A549 (cell line): ENCODE measurements at regions not wholly inside any gene's neighbourhood (a gene's known extent, or its start where the extent isn't known, plus 50 kb on each side); places are given as distances from the start of the nearest gene placed in this dataset.

Experiments used
- ATAC-seq, 2 experiments: fragments of 200-7000 bp in 1 of 2; fragments of >200 bp in 1 of 2; cut with Nextera tagmentation in 1 of 2; cut with Tn5 transposase in 1 of 2; 3 replicates each; pipeline versions ENCODE4 v1.8.0 to v1.9.1; 2018 to 2020; ENCODE audit warnings: mild to moderate bottlenecking in 1 of 2, moderate library complexity in 1 of 2
- CTCF ChIA-PET: fragments of 300-600 bp; sonication (Branson Sonifier 250); formaldehyde crosslinking; extraction: SDS; loops from one replicate; lab custom pipeline; 2021; ENCODE audit warnings: antibody characterized with exemption, inconsistent platforms; lab: Yijun Ruan, JAX
- POLR2A ChIA-PET: fragments of 350-600 bp; formaldehyde crosslinking; extraction: SDS; loops from one replicate; lab custom pipeline; 2021; ENCODE audit warnings: antibody characterized with exemption, inconsistent platforms; lab: Yijun Ruan, JAX
- DNase-seq, 2 experiments: peaks; one replicate each; pipeline versions ENCODE4 v3.0.0 to v3.0.0-alpha.2; 2011 to 2016; ENCODE audit warnings: low read depth in 1 of 2, low spot score in 1 of 2
- FAIRE-seq: peaks from 2 replicates; lab custom pipeline; 2011; peaks lifted over from hg19 to GRCh38; lab: Jason Lieb, UNC
- H3K27ac ChIP-seq, 2 experiments: fragments of >200 bp; sonication (Bioruptor Twin); formaldehyde crosslinking; 3 replicates each; pipeline ENCODE4 v1.5.1; 2016 to 2017
- H3K4me1 ChIP-seq: fragments of >200 bp; sonication (Bioruptor Twin); formaldehyde crosslinking; 3 replicates; pipeline ENCODE4 v1.6.1; 2016
- H3K4me2 ChIP-seq: fragments of >200 bp; sonication (Bioruptor Twin); formaldehyde crosslinking; 3 replicates; pipeline ENCODE4 v1.6.1; 2016
- H3K4me3 ChIP-seq: fragments of >200 bp; sonication (Bioruptor Twin); formaldehyde crosslinking; 3 replicates; pipeline ENCODE4 v1.5.1; 2016
- H3K9me3 ChIP-seq: fragments of >200 bp; sonication (Bioruptor Twin); formaldehyde crosslinking; 3 replicates; pipeline ENCODE4 v1.6.1; 2016
- BHLHE40 ChIP-seq: IDR thresholded peaks from 2 replicates; pipeline ENCODE4 v1.6.1; 2012; ENCODE audit warnings: low read depth, low read length, inconsistent platforms
- CEBPB ChIP-seq, 2 experiments: fragments of >200 bp in 1 of 2; sonication (Bioruptor Twin) in 1 of 2; formaldehyde crosslinking in 1 of 2; IDR thresholded peaks; 2 replicates each; pipeline ENCODE4 v1.6.1; 2012 to 2016
- CHD2 ChIP-seq: fragments of 150-350 bp; IDR thresholded peaks from 2 replicates; pipeline ENCODE4 v1.6.1; 2014; ENCODE audit warnings: low read length; ENCODE audit not compliant: partially characterized antibody
- CHD4 ChIP-seq: fragments of 200-600 bp; sonication (generic); IDR thresholded peaks from 2 replicates; pipeline ENCODE4 v1.6.1; 2016; ENCODE audit warnings: antibody characterized with exemption, mild to moderate bottlenecking, borderline replicate concordance
- FOSB ChIP-seq: fragments of 250-450 bp; sonication (Bioruptor Pico); IDR thresholded peaks from 2 replicates; pipeline ENCODE4 v1.5.0; 2020; ENCODE audit warnings: mild to moderate bottlenecking, moderate library complexity
- FOSL2 ChIP-seq, 2 experiments: fragments of 450-650 bp in 1 of 2; fragments of >200 bp in 1 of 2; sonication (Bioruptor Twin) in 1 of 2; formaldehyde crosslinking; IDR thresholded peaks; 2 replicates each; pipeline versions ENCODE4 v1.5.0 to v1.6.1; 2016 to 2020; ENCODE audit warnings: mild to moderate bottlenecking in 1 of 2, moderate library complexity in 1 of 2
- HOXB5 ChIP-seq: fragments of 250-450 bp; sonication (Bioruptor Pico); IDR thresholded peaks from 2 replicates; pipeline ENCODE4 v1.5.0; 2020; ENCODE audit warnings: mild to moderate bottlenecking, moderate library complexity
- JUNB ChIP-seq: fragments of >200 bp; sonication (Bioruptor Twin); formaldehyde crosslinking; IDR thresholded peaks from 2 replicates; pipeline ENCODE4 v1.6.1; 2016
- MAFK ChIP-seq: fragments of 450-650 bp; IDR thresholded peaks from 2 replicates; pipeline ENCODE4 v1.6.1; 2014; ENCODE audit not compliant: partially characterized antibody
- NR3C1 ChIP-seq: fragments of >200 bp; sonication (Bioruptor Twin); formaldehyde crosslinking; IDR thresholded peaks from 3 replicates; pipeline ENCODE4 v1.6.1; 2017
- RNF2 ChIP-seq: fragments of 200-600 bp; sonication (generic); IDR thresholded peaks from 2 replicates; pipeline ENCODE4 v1.6.1; 2016; ENCODE audit warnings: low read depth, mild to moderate bottlenecking, antibody characterized with exemption, moderate library complexity, borderline replicate concordance
- TFCP2L1 ChIP-seq: fragments of 250-450 bp; sonication (Bioruptor Pico); IDR thresholded peaks from 2 replicates; pipeline ENCODE4 v1.5.0; 2021; ENCODE audit warnings: mild to moderate bottlenecking
- TP53 ChIP-seq: fragments of 250-450 bp; sonication (Bioruptor Pico); IDR thresholded peaks from 2 replicates; pipeline ENCODE4 v1.5.0; 2021; ENCODE audit warnings: mild to moderate bottlenecking, moderate library complexity
- WGBS: methylation state at CpG from one replicate; pipeline ENCODE4 v1.1.6; 2017; ENCODE audit errors: missing lambda C conversion rate; 5-methylcytosine and 5-hydroxymethylcytosine counted together
- TF ChIP-seq, protein P1 (sequence below): fragments of 450-650 bp; IDR thresholded peaks from 2 replicates; pipeline ENCODE4 v1.6.1; 2014; ENCODE audit warnings: antibody characterized with exemption
- TF ChIP-seq, protein P2 (sequence below): fragments of >200 bp; sonication (Bioruptor Twin); formaldehyde crosslinking; IDR thresholded peaks from 3 replicates; pipeline ENCODE4 v1.6.1; 2016
- TF ChIP-seq, protein P3 (sequence below): IDR thresholded peaks from 2 replicates; pipeline ENCODE4 v1.6.1; 2012; ENCODE audit warnings: low read depth, borderline replicate concordance
- TF ChIP-seq, protein P4 (sequence below): fragments of 250-450 bp; sonication (Bioruptor Pico); IDR thresholded peaks from 2 replicates; pipeline ENCODE4 v1.5.0; 2020; ENCODE audit warnings: low read depth, mild to moderate bottlenecking, moderate library complexity
- TF ChIP-seq, protein P5 (sequence below): fragments of 200-600 bp; sonication (generic); IDR thresholded peaks from 2 replicates; pipeline ENCODE4 v1.6.1; 2016; ENCODE audit warnings: antibody characterized with exemption, mild to moderate bottlenecking, moderate library complexity

DNA sequence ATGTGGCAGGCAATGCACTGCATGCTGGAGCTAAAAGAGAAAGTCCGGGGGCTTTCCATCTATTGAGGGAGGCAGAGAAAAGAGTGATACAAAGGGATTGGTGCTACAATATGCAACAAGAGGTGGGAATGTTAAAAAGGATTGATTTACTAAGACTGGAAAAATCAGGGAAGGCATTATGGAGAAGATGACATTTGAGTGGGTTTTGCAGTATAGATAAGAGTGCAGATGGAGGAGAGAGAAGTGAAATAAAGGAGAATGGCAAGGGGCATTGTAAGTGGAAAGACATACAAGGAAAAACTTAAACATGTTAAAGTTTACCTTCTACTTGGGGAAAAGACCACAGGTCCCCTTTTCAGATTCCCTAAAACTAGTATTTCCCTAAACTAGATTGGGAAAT lies 399.4 kb downstream of the KCNRG start:
- peaks cover 26% of the 10 kb centered on the region for H3K4me1 ChIP-seq
- H3K27ac ChIP-seq = no peak overlapping the region
- POLR2A ChIA-PET = interaction anchor here (0.5 kb wide), 1 partner anchor 55 kb away, joined by 4 read pairs; no protein-coding TSS in a partner anchor
- WGBS = 91% methylated on average over 1 of the region's 1 CpG
- no peaks in the 10 kb centered on the region for H3K9me3 ChIP-seq
- DNase-seq (no peak), FAIRE-seq (no peak), ATAC-seq (no peak)
- no peak overlapping the region for H3K4me2 ChIP-seq
- no peak overlapping the region for H3K4me3 ChIP-seq
- CTCF ChIA-PET = no interaction called here
- TF ChIP-seq, protein P1, sequence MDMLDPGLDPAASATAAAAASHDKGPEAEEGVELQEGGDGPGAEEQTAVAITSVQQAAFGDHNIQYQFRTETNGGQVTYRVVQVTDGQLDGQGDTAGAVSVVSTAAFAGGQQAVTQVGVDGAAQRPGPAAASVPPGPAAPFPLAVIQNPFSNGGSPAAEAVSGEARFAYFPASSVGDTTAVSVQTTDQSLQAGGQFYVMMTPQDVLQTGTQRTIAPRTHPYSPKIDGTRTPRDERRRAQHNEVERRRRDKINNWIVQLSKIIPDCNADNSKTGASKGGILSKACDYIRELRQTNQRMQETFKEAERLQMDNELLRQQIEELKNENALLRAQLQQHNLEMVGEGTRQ = no peak
- no peak for TF ChIP-seq MAFK
- no peak for TF ChIP-seq FOSL2 (IDR thresholded peaks at IDR 0.05)
- no peak for TF ChIP-seq FOSL2 (CRISPR knock-in tag; IDR thresholded peaks at IDR 0.05)
- TF ChIP-seq, protein P2, sequence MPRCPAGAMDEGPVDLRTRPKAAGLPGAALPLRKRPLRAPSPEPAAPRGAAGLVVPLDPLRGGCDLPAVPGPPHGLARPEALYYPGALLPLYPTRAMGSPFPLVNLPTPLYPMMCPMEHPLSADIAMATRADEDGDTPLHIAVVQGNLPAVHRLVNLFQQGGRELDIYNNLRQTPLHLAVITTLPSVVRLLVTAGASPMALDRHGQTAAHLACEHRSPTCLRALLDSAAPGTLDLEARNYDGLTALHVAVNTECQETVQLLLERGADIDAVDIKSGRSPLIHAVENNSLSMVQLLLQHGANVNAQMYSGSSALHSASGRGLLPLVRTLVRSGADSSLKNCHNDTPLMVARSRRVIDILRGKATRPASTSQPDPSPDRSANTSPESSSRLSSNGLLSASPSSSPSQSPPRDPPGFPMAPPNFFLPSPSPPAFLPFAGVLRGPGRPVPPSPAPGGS = no peak
- TF ChIP-seq CEBPB (IDR thresholded peaks at IDR 0.05) = no peak

DNA sequence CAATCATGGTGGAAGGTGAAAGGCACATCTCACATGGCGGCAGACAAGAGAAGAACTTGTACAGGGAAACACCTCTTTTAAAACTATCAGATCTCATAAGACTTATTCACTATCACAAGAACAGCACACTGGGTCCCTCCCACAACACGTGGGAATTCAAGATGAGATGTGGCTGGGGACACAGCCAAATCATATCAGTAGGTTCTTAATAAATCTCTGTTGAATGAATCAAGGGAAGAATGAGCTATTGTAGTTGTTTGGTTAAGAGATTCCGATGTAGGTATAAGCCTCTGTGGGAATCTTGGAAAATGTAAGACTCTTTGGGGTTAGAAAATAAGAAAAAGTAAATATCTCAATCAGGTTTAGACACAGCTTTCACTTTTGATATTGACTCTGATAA lies 400.2 kb downstream of the KCNRG start:
- TF ChIP-seq CHD4 (no peak), RNF2 (no peak), CHD2 (no peak), NR3C1 (no peak), TP53 (no peak), HOXB5 (CRISPR knock-in tag) (no peak)
- TF ChIP-seq, protein P3, sequence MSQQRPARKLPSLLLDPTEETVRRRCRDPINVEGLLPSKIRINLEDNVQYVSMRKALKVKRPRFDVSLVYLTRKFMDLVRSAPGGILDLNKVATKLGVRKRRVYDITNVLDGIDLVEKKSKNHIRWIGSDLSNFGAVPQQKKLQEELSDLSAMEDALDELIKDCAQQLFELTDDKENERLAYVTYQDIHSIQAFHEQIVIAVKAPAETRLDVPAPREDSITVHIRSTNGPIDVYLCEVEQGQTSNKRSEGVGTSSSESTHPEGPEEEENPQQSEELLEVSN = no peak
- TF ChIP-seq, protein P1 = no peak
- TF ChIP-seq, protein P4, sequence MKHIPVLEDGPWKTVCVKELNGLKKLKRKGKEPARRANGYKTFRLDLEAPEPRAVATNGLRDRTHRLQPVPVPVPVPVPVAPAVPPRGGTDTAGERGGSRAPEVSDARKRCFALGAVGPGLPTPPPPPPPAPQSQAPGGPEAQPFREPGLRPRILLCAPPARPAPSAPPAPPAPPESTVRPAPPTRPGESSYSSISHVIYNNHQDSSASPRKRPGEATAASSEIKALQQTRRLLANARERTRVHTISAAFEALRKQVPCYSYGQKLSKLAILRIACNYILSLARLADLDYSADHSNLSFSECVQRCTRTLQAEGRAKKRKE (CRISPR knock-in tag) = no peak
- no peak for DNase-seq
- peaks cover 22% of the 10 kb centered on the region for H3K4me1 ChIP-seq
- CTCF ChIA-PET = no interaction called here
- H3K4me3 ChIP-seq = no peak overlapping the region
- 67% methylated on average over 3 of the region's 3 CpGs for WGBS
- no peaks in the 10 kb centered on the region for H3K9me3 ChIP-seq
- no peak overlapping the region for H3K27ac ChIP-seq
- ATAC-seq = no peak
- FAIRE-seq = no peak
- POLR2A ChIA-PET = no interaction called here
- H3K4me2 ChIP-seq = no peak overlapping the region

DNA sequence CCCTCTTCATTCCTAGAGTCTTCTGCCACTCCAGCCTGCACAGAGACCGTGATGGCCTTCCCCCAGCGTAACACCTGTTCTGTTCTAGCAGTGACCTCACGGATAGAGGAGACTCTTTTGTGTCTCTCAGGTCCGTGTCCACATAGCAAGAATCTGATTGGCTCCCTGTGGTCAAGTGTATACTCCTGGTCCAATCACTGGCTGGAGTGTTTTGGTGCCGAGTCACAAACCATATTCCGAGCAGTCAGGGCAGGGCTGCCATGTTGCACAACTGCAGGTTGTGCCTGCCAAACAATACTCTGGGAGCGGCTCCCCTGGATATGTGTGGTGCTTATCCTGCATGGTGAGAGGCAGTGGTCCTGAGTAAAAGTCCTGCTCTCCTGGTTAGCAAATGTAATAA lies 402.4 kb downstream of the KCNRG start:
- ChIA-PET CTCF (no interaction called here), POLR2A (no interaction called here)
- Histone ChIP-seq H3K27ac (no peak overlapping the region), H3K9me3 (no peaks in the 10 kb centered on the region), H3K4me3 (no peak overlapping the region), H3K4me1 (peaks cover 16% of the 10 kb centered on the region), H3K4me2 (no peak overlapping the region)
- 82% methylated on average over 6 of the region's 7 CpGs for WGBS
- peak in 1 of 2 experiments; percentile 25 for DNase-seq
- no peak for FAIRE-seq
- ATAC-seq = no peak
- TF ChIP-seq JUNB (no peak), BHLHE40 (no peak), FOSB (CRISPR knock-in tag) (no peak), TFCP2L1 (no peak)
- TF ChIP-seq, protein P4 (CRISPR knock-in tag) = no peak
- TF ChIP-seq, protein P5, sequence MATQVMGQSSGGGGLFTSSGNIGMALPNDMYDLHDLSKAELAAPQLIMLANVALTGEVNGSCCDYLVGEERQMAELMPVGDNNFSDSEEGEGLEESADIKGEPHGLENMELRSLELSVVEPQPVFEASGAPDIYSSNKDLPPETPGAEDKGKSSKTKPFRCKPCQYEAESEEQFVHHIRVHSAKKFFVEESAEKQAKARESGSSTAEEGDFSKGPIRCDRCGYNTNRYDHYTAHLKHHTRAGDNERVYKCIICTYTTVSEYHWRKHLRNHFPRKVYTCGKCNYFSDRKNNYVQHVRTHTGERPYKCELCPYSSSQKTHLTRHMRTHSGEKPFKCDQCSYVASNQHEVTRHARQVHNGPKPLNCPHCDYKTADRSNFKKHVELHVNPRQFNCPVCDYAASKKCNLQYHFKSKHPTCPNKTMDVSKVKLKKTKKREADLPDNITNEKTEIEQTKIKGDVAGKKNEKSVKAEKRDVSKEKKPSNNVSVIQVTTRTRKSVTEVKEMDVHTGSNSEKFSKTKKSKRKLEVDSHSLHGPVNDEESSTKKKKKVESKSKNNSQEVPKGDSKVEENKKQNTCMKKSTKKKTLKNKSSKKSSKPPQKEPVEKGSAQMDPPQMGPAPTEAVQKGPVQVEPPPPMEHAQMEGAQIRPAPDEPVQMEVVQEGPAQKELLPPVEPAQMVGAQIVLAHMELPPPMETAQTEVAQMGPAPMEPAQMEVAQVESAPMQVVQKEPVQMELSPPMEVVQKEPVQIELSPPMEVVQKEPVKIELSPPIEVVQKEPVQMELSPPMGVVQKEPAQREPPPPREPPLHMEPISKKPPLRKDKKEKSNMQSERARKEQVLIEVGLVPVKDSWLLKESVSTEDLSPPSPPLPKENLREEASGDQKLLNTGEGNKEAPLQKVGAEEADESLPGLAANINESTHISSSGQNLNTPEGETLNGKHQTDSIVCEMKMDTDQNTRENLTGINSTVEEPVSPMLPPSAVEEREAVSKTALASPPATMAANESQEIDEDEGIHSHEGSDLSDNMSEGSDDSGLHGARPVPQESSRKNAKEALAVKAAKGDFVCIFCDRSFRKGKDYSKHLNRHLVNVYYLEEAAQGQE = no peak
